ENCODE measurements at regions not wholly inside any gene's neighbourhood (a gene's known extent, or its start where the extent isn't known, plus 50 kb on each side); places are given as distances from the start of the nearest gene placed in this dataset.

DNA sequence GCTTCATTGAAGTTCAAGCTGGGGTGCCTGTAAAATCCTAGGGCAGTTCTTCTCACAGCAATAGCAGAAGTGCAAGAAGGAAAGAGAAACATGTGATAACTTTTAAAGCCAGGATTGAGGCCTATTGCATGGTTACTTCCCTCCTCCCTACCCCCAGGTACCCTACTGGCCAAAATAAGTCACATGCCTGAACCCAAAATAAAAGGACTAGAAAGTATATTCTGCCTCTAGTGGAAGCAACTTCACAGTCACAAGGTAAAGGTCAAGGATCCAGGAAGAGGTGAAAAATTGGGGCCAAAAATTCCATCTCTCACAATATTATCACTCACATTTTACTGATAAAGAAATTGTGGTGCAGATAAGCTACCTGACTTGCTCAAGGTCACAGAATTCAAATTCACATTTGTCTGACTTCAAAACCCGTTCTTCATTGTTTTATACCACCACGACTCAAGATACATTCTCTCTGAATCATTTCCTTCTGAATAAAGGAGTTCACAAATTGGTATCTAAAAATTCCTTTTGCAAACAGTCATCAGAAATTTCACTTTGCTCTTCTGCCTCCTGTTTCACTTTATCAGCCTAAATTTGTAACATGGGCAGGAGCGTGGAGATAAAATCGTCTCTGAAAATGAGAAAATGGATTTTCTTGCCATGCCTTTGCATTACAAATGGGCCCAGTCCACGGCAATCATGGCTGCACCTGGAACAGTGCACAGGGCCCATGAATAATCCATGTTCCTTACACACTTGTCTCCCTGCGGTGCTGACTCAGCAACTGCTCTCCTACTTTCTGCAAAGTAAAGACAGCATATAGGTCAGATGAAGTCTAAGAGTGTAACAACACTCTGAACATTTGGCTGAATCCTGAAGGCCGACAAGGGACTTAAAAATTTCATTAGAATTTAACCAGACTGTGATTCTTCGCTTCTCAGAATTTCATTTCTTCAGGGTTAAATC lies 485.3 kb upstream of the NFIA start:
- TF ChIP-seq, protein P1, sequence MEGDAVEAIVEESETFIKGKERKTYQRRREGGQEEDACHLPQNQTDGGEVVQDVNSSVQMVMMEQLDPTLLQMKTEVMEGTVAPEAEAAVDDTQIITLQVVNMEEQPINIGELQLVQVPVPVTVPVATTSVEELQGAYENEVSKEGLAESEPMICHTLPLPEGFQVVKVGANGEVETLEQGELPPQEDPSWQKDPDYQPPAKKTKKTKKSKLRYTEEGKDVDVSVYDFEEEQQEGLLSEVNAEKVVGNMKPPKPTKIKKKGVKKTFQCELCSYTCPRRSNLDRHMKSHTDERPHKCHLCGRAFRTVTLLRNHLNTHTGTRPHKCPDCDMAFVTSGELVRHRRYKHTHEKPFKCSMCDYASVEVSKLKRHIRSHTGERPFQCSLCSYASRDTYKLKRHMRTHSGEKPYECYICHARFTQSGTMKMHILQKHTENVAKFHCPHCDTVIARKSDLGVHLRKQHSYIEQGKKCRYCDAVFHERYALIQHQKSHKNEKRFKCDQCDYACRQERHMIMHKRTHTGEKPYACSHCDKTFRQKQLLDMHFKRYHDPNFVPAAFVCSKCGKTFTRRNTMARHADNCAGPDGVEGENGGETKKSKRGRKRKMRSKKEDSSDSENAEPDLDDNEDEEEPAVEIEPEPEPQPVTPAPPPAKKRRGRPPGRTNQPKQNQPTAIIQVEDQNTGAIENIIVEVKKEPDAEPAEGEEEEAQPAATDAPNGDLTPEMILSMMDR (conservative IDR thresholded peaks at IDR 0.05; ENCODE audit: low read depth) = no peak
- ChIA-PET CTCF (interaction anchor here (0.8 kb wide), 1 partner anchor 17 kb away, joined by 3 read pairs; no protein-coding TSS in a partner anchor), POLR2A (ENCODE audit: low non-redundant PET) (no interaction called here)
- DNase-seq (ENCODE audit: low spot score) = peak; percentile 5
- H3K27ac ChIP-seq = no peak overlapping the region

- no peak overlapping the region for H3K27ac ChIP-seq
- CTCF ChIA-PET = no interaction called here
- DNase-seq (ENCODE audit: low spot score) = no peak
- TF ChIP-seq, protein P1 (conservative IDR thresholded peaks at IDR 0.05; ENCODE audit: low read depth) = no peak
- POLR2A ChIA-PET (ENCODE audit: low non-redundant PET) = no interaction called here
These were observed 490.8 kb upstream of the NFIA start for GRCh38 chr1:60591583-60591982.

DNA sequence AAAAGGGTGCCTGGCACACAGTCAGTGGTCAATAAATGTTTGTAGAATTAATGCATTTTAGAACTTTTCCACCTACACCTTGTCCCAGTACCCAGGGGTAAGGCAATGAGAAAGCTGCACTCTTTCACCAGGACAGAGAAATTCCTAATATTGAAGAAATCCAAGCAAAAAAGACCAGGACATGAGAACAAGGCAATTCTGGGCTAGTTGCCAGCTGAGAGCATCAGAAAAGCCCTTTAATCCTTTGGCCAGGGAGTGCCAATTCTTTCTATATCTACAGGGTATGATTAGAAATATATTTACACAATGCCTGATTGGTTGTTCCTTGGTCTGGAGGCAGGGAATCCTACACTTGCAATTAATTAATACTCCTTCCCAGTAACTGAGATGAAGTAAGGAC lies 492.4 kb upstream of the NFIA start:
- DNase-seq (ENCODE audit: low spot score) = no peak
- ChIA-PET POLR2A (ENCODE audit: low non-redundant PET) (no interaction called here), CTCF (no interaction called here)
- H3K27ac ChIP-seq = no peak overlapping the region
- TF ChIP-seq, protein P1 (conservative IDR thresholded peaks at IDR 0.05; ENCODE audit: low read depth) = no peak

- no peak for DNase-seq (ENCODE audit: low spot score)
- no peak overlapping the region for H3K27ac ChIP-seq
- TF ChIP-seq, protein P1 (conservative IDR thresholded peaks at IDR 0.05; ENCODE audit: low read depth) = no peak
- POLR2A ChIA-PET (ENCODE audit: low non-redundant PET) = no interaction called here
- CTCF ChIA-PET = no interaction called here
These were observed 493.2 kb upstream of the NFIA start for GRCh38 chr1:60589046-60589748.

DNA sequence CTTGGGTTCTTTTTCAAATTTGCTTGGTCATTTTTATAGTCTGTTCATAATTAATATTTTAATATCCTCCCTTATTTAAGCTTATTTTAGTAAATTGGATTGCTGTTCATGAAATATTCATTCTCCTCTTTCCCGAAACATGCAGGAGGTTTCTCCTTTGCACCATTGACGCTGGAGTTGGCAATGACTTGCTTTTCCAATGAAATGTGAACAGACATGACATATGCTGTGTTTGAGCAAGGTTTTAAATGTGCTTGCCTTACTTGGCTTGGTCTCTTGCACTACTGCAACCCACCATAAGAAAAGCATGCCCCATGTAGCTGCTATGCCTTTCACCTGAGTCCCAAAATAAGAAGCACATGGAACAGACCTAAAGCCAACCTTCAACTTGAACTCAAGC lies 498.0 kb upstream of the NFIA start:
- H3K27ac ChIP-seq = no peak overlapping the region
- ChIA-PET POLR2A (ENCODE audit: low non-redundant PET) (no interaction called here), CTCF (no interaction called here)
- DNase-seq (ENCODE audit: low spot score) = no peak
- TF ChIP-seq, protein P1 (conservative IDR thresholded peaks at IDR 0.05; ENCODE audit: low read depth) = no peak

- TF ChIP-seq, protein P1 (conservative IDR thresholded peaks at IDR 0.05; ENCODE audit: low read depth) = no peak
- POLR2A ChIA-PET (ENCODE audit: low non-redundant PET) = no interaction called here
- no peak for DNase-seq (ENCODE audit: low spot score)
- H3K27ac ChIP-seq = no peak overlapping the region
- CTCF ChIA-PET = no interaction called here
These were observed 498.7 kb upstream of the NFIA start for GRCh38 chr1:60583696-60584095.
